Fibroblast of lung (primary cell): ENCODE measurements at regions not wholly inside any gene's neighbourhood (a gene's known extent, or its start where the extent isn't known, plus 50 kb on each side); places are given as distances from the start of the nearest gene placed in this dataset.

Experiments used
- DNase-seq, 2 donors: peaks; one replicate each; pipeline versions ENCODE4 v3.0.0 to v3.0.0-alpha.2; 2010; ENCODE audit warnings: low read depth in 2 of 2
- H2AFZ ChIP-seq: 2 replicates; pipeline ENCODE4 v1.5.1; 2012; ENCODE audit warnings: low read length, control low read depth, inconsistent platforms
- H3K27ac ChIP-seq: 2 replicates; pipeline ENCODE4 v1.5.1; 2011; ENCODE audit warnings: low read length, control low read depth; ENCODE audit not compliant: insufficient read depth
- H3K27me3 ChIP-seq: 2 replicates; pipeline ENCODE4 v1.5.1; 2011; ENCODE audit warnings: mild to moderate bottlenecking, low read length; ENCODE audit not compliant: control insufficient read depth, insufficient read depth
- H3K36me3 ChIP-seq: 2 replicates; pipeline ENCODE4 v1.5.1; 2011; ENCODE audit warnings: low read length; ENCODE audit not compliant: control insufficient read depth, insufficient read depth
- H3K4me1 ChIP-seq: 2 replicates; pipeline ENCODE4 v1.5.1; 2011; ENCODE audit warnings: low read length; ENCODE audit not compliant: control insufficient read depth, insufficient read depth; ENCODE audit errors: extremely low read depth
- H3K4me2 ChIP-seq: 2 replicates; pipeline ENCODE4 v1.5.1; 2011; ENCODE audit warnings: low read length, control low read depth; ENCODE audit not compliant: insufficient read depth; ENCODE audit errors: extremely low read depth
- H3K4me3 ChIP-seq, 4 experiments: fragments of 200-600 bp in 1 of 4; sonication (generic) in 1 of 4; replicated peaks in 1 of 4; 2 replicates each; pipeline ENCODE4 v1.5.1; 2011 to 2016; ENCODE audit warnings: low read length in 4 of 4, low read depth in 3 of 4, mild to moderate bottlenecking in 3 of 4, control low read depth in 2 of 4, inconsistent platforms in 1 of 4, mixed read lengths in 1 of 4; ENCODE audit not compliant: insufficient read depth in 1 of 4; ENCODE audit errors: control extremely low read depth in 1 of 4
- H3K79me2 ChIP-seq: 2 replicates; pipeline ENCODE4 v1.5.1; 2012; ENCODE audit warnings: mild to moderate bottlenecking, low read length, inconsistent platforms; ENCODE audit not compliant: control insufficient read depth, insufficient read depth
- H3K9ac ChIP-seq: 2 replicates; pipeline ENCODE4 v1.5.1; 2011; ENCODE audit warnings: mild to moderate bottlenecking, low read length, control low read depth; ENCODE audit not compliant: insufficient read depth
- H3K9me3 ChIP-seq: 2 replicates; pipeline ENCODE4 v1.5.1; 2012; ENCODE audit warnings: low read depth, low read length; ENCODE audit not compliant: control insufficient read depth, insufficient read depth
- H4K20me1 ChIP-seq: 2 replicates; pipeline ENCODE4 v1.5.1; 2011; ENCODE audit warnings: low read length; ENCODE audit not compliant: control insufficient read depth, insufficient read depth; ENCODE audit errors: extremely low read depth
- CTCF ChIP-seq, 2 donors: IDR thresholded peaks in 1 of 2; conservative IDR thresholded peaks in 1 of 2; 1 replicate in 1 of 2; 2 replicates in 1 of 2; pipeline ENCODE4 v1.5.1; 2011 to 2012; ENCODE audit warnings: low read length in 2 of 2, control low read depth in 1 of 2, inconsistent platforms in 1 of 2, low read depth in 1 of 2, mild to moderate bottlenecking in 1 of 2
- EZH2 ChIP-seq: IDR thresholded peaks from 2 replicates; pipeline ENCODE4 v1.5.1; 2012; ENCODE audit warnings: low read length, control low read depth, mild to moderate bottlenecking; ENCODE audit errors: missing control alignments

GRCh38 chr14:100011628-100012325 lies 53.4 kb upstream of the EVL start:
- no peak for DNase-seq
- H2AFZ ChIP-seq: no peak overlapping the region
- H3K4me2 ChIP-seq: no peak overlapping the region
- no peaks in the 10 kb centered on the region for H4K20me1 ChIP-seq
- peaks cover 15% of the 10 kb centered on the region for H3K4me1 ChIP-seq
- H3K27me3 ChIP-seq: no peaks in the 10 kb centered on the region
- no peaks in the 10 kb centered on the region for H3K9me3 ChIP-seq
- H3K27ac ChIP-seq: no peak overlapping the region
- H3K79me2 ChIP-seq: no peaks in the 10 kb centered on the region
- H3K9ac ChIP-seq: no peak overlapping the region
- TF ChIP-seq CTCF (conservative IDR thresholded peaks at IDR 0.05 in 1 of 2, IDR thresholded peaks at IDR 0.05 in 1 of 2; ENCODE audit: low read depth in 1 of 2, low read length in 2 of 2) (no peak), EZH2 (no peak)
- no peaks in the 10 kb centered on the region for H3K36me3 ChIP-seq
- H3K4me3 ChIP-seq: no peak overlapping the region

GRCh38 chr14:100012478-100013327 lies 52.5 kb upstream of the EVL start:
- no peak overlapping the region for H2AFZ ChIP-seq
- H3K36me3 ChIP-seq: no peaks in the 10 kb centered on the region
- TF ChIP-seq CTCF (conservative IDR thresholded peaks at IDR 0.05 in 1 of 2, IDR thresholded peaks at IDR 0.05 in 1 of 2; ENCODE audit: low read depth in 1 of 2, low read length in 2 of 2): no peak
- no peak for TF ChIP-seq EZH2
- H3K4me2 ChIP-seq: no peak overlapping the region
- no peak overlapping the region for H3K4me3 ChIP-seq
- no peaks in the 10 kb centered on the region for H3K79me2 ChIP-seq
- no peak overlapping the region for H3K27ac ChIP-seq
- H3K9ac ChIP-seq: no peak overlapping the region
- peaks cover 19% of the 10 kb centered on the region for H3K4me1 ChIP-seq
- H4K20me1 ChIP-seq: no peaks in the 10 kb centered on the region
- H3K9me3 ChIP-seq: no peaks in the 10 kb centered on the region
- H3K27me3 ChIP-seq: no peaks in the 10 kb centered on the region
- DNase-seq: peak; percentile 87 to 91

DNA sequence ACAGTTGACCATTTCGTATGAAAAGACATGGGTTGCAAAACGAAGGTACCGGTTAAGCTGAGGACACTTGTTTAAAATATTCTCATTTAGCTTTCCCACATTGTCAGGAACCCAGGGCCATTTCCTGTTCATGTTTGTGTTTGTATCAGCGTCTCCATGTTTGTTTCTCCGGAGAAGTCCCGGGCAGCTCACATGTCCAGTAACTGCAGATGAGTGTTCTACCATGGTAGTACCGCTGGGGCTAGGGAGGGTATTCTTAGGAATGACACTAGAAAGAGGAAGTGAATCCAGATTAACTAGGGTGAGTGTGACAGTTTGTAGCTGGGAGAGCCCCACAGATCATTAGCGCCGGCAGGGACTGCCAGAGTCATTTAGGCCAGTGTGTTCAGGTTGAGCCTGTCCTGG lies 50.0 kb upstream of the EVL start:
- H3K4me1 ChIP-seq: peaks cover 40% of the 10 kb centered on the region
- DNase-seq: peak in 1 of 2 donors; percentile 79
- H3K36me3 ChIP-seq: no peaks in the 10 kb centered on the region
- H3K27me3 ChIP-seq: no peaks in the 10 kb centered on the region
- no peak overlapping the region for H3K9ac ChIP-seq
- no peaks in the 10 kb centered on the region for H3K79me2 ChIP-seq
- no peaks in the 10 kb centered on the region for H3K9me3 ChIP-seq
- no peak for TF ChIP-seq EZH2
- TF ChIP-seq CTCF (conservative IDR thresholded peaks at IDR 0.05 in 1 of 2, IDR thresholded peaks at IDR 0.05 in 1 of 2; ENCODE audit: low read depth in 1 of 2, low read length in 2 of 2): no peak
- H3K4me3 ChIP-seq: no peak overlapping the region
- H3K4me2 ChIP-seq: peak overlapping the region; percentile 16
- peak overlapping the region; percentile 48 for H2AFZ ChIP-seq
- H3K27ac ChIP-seq: peak overlapping the region; percentile 54
- no peaks in the 10 kb centered on the region for H4K20me1 ChIP-seq
